Natural killer cell (primary cell): ENCODE measurements at regions not wholly inside any gene's neighbourhood (a gene's known extent, or its start where the extent isn't known, plus 50 kb on each side); places are given as distances from the start of the nearest gene placed in this dataset.

ENCODE experiments used
- ATAC-seq, 3 donors: fragments of 150-1000 bp in 2 of 3; fragments of 200-7000 bp in 1 of 3; cut with Tn5 transposase; 1 replicate in 1 of 3; 2 replicates in 2 of 3; pipeline ENCODE4 v1.10.0; 2021; ENCODE audit warnings: mild to moderate bottlenecking in 2 of 3, moderate library complexity in 2 of 3
- DNase-seq, 2 donors: peaks; one replicate each; pipeline versions ENCODE4 v3.0.0 to v3.0.0-alpha.2; 2013 to 2021; ENCODE audit warnings: mixed read lengths in 1 of 2
- H3K27ac ChIP-seq: one replicate; pipeline ENCODE4 v1.5.1; 2013; ENCODE audit warnings: mild to moderate bottlenecking, low read length
- H3K27me3 ChIP-seq: one replicate; pipeline ENCODE4 v1.6.1; 2013; ENCODE audit warnings: low read length; ENCODE audit not compliant: control insufficient read depth, insufficient read depth
- H3K36me3 ChIP-seq: one replicate; pipeline ENCODE4 v1.6.1; 2013; ENCODE audit warnings: low read length; ENCODE audit not compliant: control insufficient read depth, insufficient read depth
- H3K4me1 ChIP-seq: one replicate; pipeline ENCODE4 v1.6.1; 2013; ENCODE audit warnings: low read length; ENCODE audit not compliant: control insufficient read depth, insufficient read depth
- H3K4me3 ChIP-seq: one replicate; pipeline ENCODE4 v1.5.1; 2013; ENCODE audit warnings: low read length
- H3K9me3 ChIP-seq: one replicate; pipeline ENCODE4 v1.6.1; 2013; ENCODE audit warnings: low read length; ENCODE audit not compliant: control insufficient read depth, insufficient read depth
- H3K27ac Mint-ChIP-seq, 2 donors: one replicate each; pipeline ENCODE4 v1.8.0; 2022; ENCODE audit warnings: mild to moderate bottlenecking in 2 of 2, mixed read lengths in 2 of 2, moderate library complexity in 1 of 2
- H3K27me3 Mint-ChIP-seq, 2 donors: one replicate each; pipeline ENCODE4 v1.8.0; 2022; ENCODE audit warnings: low read depth in 2 of 2, mixed read lengths in 2 of 2
- H3K36me3 Mint-ChIP-seq: one replicate; pipeline ENCODE4 v1.8.0; 2022; ENCODE audit warnings: mixed read lengths
- H3K4me1 Mint-ChIP-seq, 2 donors: one replicate each; pipeline ENCODE4 v1.8.0; 2022; ENCODE audit warnings: mixed read lengths in 2 of 2
- H3K4me3 Mint-ChIP-seq: one replicate; pipeline ENCODE4 v1.8.0; 2022; ENCODE audit warnings: mild to moderate bottlenecking, moderate library complexity, mixed read lengths
- H3K9me3 Mint-ChIP-seq, 2 donors: one replicate each; pipeline ENCODE4 v1.8.0; 2022; ENCODE audit warnings: mixed read lengths in 2 of 2
- WGBS: methylation state at CpG from one replicate; pipeline ENCODE4 v1.1.7; 2013; ENCODE audit warnings: missing lambda C conversion rate; ENCODE audit not compliant: insufficient coverage; 5-methylcytosine and 5-hydroxymethylcytosine counted together
- intact Hi-C: fragments of 100-400 bp; cut with micrococcal nuclease; formaldehyde crosslinking; loops from one replicate; pipeline ENCODE4 v1.14.2; 2022
- TF ChIP-seq, protein P1 (sequence below): fragments of 200-600 bp; IDR thresholded peaks from one replicate; pipeline ENCODE4 v1.8.0; 2022; ENCODE audit warnings: antibody characterized with exemption

- intact Hi-C loops: no loop called here
- Histone ChIP-seq H3K4me3 (no peak overlapping the region), H3K27me3 (no peaks in the 10 kb centered on the region), H3K4me1 (no peaks in the 10 kb centered on the region), H3K9me3 (no peaks in the 10 kb centered on the region), H3K27ac (no peak overlapping the region), H3K36me3 (no peaks in the 10 kb centered on the region)
- Mint-ChIP-seq H3K27me3 (no peaks in the 10 kb centered on the region), H3K4me1 (peaks cover 0 to 4% of the 10 kb centered on the region in 2 donors), H3K9me3 (no peaks in the 10 kb centered on the region), H3K36me3 (peaks cover 6% of the 10 kb centered on the region), H3K4me3 (no peak overlapping the region), H3K27ac (no peak overlapping the region)
- DNase-seq (no peak), ATAC-seq (no peak)
- no CpG with 5 or more reads among the region's 1 CpG for WGBS
- TF ChIP-seq, protein P1, sequence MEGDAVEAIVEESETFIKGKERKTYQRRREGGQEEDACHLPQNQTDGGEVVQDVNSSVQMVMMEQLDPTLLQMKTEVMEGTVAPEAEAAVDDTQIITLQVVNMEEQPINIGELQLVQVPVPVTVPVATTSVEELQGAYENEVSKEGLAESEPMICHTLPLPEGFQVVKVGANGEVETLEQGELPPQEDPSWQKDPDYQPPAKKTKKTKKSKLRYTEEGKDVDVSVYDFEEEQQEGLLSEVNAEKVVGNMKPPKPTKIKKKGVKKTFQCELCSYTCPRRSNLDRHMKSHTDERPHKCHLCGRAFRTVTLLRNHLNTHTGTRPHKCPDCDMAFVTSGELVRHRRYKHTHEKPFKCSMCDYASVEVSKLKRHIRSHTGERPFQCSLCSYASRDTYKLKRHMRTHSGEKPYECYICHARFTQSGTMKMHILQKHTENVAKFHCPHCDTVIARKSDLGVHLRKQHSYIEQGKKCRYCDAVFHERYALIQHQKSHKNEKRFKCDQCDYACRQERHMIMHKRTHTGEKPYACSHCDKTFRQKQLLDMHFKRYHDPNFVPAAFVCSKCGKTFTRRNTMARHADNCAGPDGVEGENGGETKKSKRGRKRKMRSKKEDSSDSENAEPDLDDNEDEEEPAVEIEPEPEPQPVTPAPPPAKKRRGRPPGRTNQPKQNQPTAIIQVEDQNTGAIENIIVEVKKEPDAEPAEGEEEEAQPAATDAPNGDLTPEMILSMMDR: no peak
These were observed 87.5 kb upstream of the CBLB start for GRCh38 chr3:105956306-105956705.

DNA sequence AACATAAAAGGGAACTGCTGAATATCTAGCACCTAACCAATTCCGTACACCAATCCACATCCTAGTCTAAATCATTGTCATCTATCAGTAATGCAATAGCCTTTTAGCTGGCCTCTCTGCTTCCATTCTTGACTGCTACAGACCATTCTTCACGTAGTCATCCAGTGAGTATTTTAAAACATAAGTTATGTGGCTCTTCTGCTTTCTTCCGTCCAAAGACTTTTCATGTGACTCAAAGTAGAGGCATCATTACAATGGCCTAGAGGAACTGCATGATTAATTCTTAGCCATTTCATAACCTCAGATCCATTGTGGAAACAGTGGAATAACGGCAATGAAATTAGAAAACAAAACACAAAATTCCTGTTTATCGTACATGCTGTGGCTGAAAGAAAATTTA is 88.9 kb upstream of the CBLB start:
- Mint-ChIP-seq H3K36me3 (peaks cover 6% of the 10 kb centered on the region), H3K27me3 (no peaks in the 10 kb centered on the region), H3K4me3 (no peak overlapping the region), H3K27ac (no peak overlapping the region), H3K4me1 (peaks cover 0 to 4% of the 10 kb centered on the region in 2 donors), H3K9me3 (no peaks in the 10 kb centered on the region)
- no peaks in the 10 kb centered on the region for H3K36me3 ChIP-seq
- no peaks in the 10 kb centered on the region for H3K27me3 ChIP-seq
- WGBS: 96% methylated on average over 5 of the region's 5 CpGs
- ATAC-seq (no peak), DNase-seq (no peak)
- intact Hi-C loops: no loop called here
- no peak overlapping the region for H3K4me3 ChIP-seq
- no peaks in the 10 kb centered on the region for H3K4me1 ChIP-seq
- no peaks in the 10 kb centered on the region for H3K9me3 ChIP-seq
- H3K27ac ChIP-seq: no peak overlapping the region
- TF ChIP-seq, protein P1: no peak

GRCh38 chr3:105958237-105959000 is 89.6 kb upstream of the CBLB start:
- Mint-ChIP-seq H3K9me3 (no peaks in the 10 kb centered on the region), H3K27ac (no peak overlapping the region), H3K4me1 (peaks cover 0 to 4% of the 10 kb centered on the region in 2 donors), H3K36me3 (peaks cover 6% of the 10 kb centered on the region), H3K4me3 (no peak overlapping the region), H3K27me3 (no peaks in the 10 kb centered on the region)
- no peak for ATAC-seq
- intact Hi-C loops: no loop called here
- H3K9me3 ChIP-seq: no peaks in the 10 kb centered on the region
- H3K27me3 ChIP-seq: no peaks in the 10 kb centered on the region
- no peaks in the 10 kb centered on the region for H3K36me3 ChIP-seq
- no peak overlapping the region for H3K27ac ChIP-seq
- H3K4me1 ChIP-seq: no peaks in the 10 kb centered on the region
- no peak for DNase-seq
- 94% methylated on average over 4 of the region's 5 CpGs for WGBS
- H3K4me3 ChIP-seq: no peak overlapping the region
- TF ChIP-seq, protein P1: no peak

DNA sequence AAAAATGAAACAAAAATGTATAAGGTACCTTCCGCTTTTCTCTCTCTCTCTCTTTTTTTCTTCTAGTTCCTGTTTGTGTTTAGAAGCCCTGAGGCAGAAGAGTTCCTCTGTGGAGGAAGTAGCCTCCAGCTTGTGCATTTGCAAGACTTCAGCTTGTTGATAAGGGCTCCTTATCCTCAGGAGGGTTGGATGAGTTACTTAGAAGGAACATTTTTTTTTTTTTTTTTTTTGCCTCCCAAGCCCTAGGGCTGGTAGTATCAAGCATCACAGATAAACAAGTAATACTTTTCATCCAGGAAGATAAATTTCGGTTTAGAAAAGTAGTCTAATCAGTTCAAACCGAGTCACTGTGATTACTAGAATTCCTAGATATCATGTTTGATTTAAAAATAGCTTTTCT is 91.0 kb upstream of the CBLB start:
- WGBS: 100% methylated on average over 1 of the region's 3 CpGs
- no peak overlapping the region for H3K4me3 Mint-ChIP-seq
- no peak for ATAC-seq
- Histone ChIP-seq H3K4me1 (no peaks in the 10 kb centered on the region), H3K27me3 (no peaks in the 10 kb centered on the region), H3K4me3 (no peak overlapping the region), H3K27ac (no peak overlapping the region), H3K9me3 (no peaks in the 10 kb centered on the region), H3K36me3 (no peaks in the 10 kb centered on the region)
- no peak overlapping the region for H3K27ac Mint-ChIP-seq
- intact Hi-C loops: no loop called here
- no peak for DNase-seq
- H3K9me3 Mint-ChIP-seq: no peaks in the 10 kb centered on the region
- no peaks in the 10 kb centered on the region for H3K36me3 Mint-ChIP-seq
- peaks cover 0 to 4% of the 10 kb centered on the region in 2 donors for H3K4me1 Mint-ChIP-seq
- no peaks in the 10 kb centered on the region for H3K27me3 Mint-ChIP-seq
- TF ChIP-seq, protein P1: no peak
